Common myeloid progenitor, CD34-positive (primary cell): ENCODE measurements at regions not wholly inside any gene's neighbourhood (a gene's known extent, or its start where the extent isn't known, plus 50 kb on each side); places are given as distances from the start of the nearest gene placed in this dataset.

ENCODE experiments used
- CTCF ChIA-PET: fragments of 350-600 bp; sonication (Branson Sonifier 250); formaldehyde crosslinking; loops from one replicate; lab custom pipeline; 2021; ENCODE audit warnings: antibody characterized with exemption; lab: Charles Lee
- POLR2A ChIA-PET: fragments of 350-600 bp; sonication (Branson Sonifier 250); formaldehyde crosslinking; loops from one replicate; lab custom pipeline; 2021; ENCODE audit warnings: antibody characterized with exemption; lab: Charles Lee
- DNase-seq, 3 donors: peaks; one replicate each; pipeline versions ENCODE4 v3.0.0 to v3.0.0-alpha.2; 2013
- H3K27ac ChIP-seq, 2 experiments: 1 replicate in 1 of 2; 2 replicates in 1 of 2; pipeline ENCODE4 v1.7.0; 2013; ENCODE audit warnings: inconsistent platforms in 2 of 2, low read length in 2 of 2, mild to moderate bottlenecking in 2 of 2, low read depth in 1 of 2, moderate library complexity in 1 of 2; ENCODE audit not compliant: severe bottlenecking in 2 of 2, insufficient read depth in 1 of 2, poor library complexity in 1 of 2
- H3K27me3 ChIP-seq, 5 experiments: replicated peaks in 2 of 5; 1 replicate in 3 of 5; 2 replicates in 2 of 5; pipeline versions ENCODE4 v1.6.1 to v1.7.0; 2013; ENCODE audit warnings: low read length in 4 of 5, mild to moderate bottlenecking in 2 of 5, moderate library complexity in 2 of 5, inconsistent platforms in 1 of 5; ENCODE audit not compliant: insufficient read depth in 5 of 5, control insufficient read depth in 4 of 5
- H3K36me3 ChIP-seq, 4 experiments: 1 replicate in 2 of 4; 2 replicates in 2 of 4; pipeline versions ENCODE4 v1.6.1 to v1.7.0; 2013; ENCODE audit warnings: low read length in 3 of 4, control low read depth in 1 of 4, mild to moderate bottlenecking in 1 of 4; ENCODE audit not compliant: control insufficient read depth in 4 of 4, insufficient read depth in 4 of 4
- H3K4me1 ChIP-seq, 4 experiments: 1 replicate in 3 of 4; 2 replicates in 1 of 4; pipeline versions ENCODE4 v1.6.1 to v1.7.1; 2013; ENCODE audit warnings: low read length in 3 of 4, mild to moderate bottlenecking in 3 of 4, control low read depth in 1 of 4, inconsistent platforms in 1 of 4, moderate library complexity in 1 of 4; ENCODE audit not compliant: control insufficient read depth in 4 of 4, insufficient read depth in 4 of 4; ENCODE audit errors: control extremely low read depth in 1 of 4
- H3K4me3 ChIP-seq, 7 experiments: 1 replicate in 4 of 7; 2 replicates in 3 of 7; pipeline versions ENCODE4 v1.5.1 to v1.7.0; 2013; ENCODE audit warnings: mild to moderate bottlenecking in 7 of 7, low read length in 6 of 7, moderate library complexity in 6 of 7, inconsistent platforms in 2 of 7, low read depth in 2 of 7, control low read depth in 1 of 7; ENCODE audit not compliant: insufficient read depth in 4 of 7, control insufficient read depth in 1 of 7; ENCODE audit errors: extremely low read depth in 1 of 7
- H3K9me3 ChIP-seq, 5 experiments: 1 replicate in 4 of 5; 2 replicates in 1 of 5; pipeline versions ENCODE4 v1.6.1 to v1.7.1; 2013; ENCODE audit warnings: low read length in 4 of 5, mild to moderate bottlenecking in 2 of 5, inconsistent platforms in 1 of 5, low read depth in 1 of 5, moderate library complexity in 1 of 5; ENCODE audit not compliant: control insufficient read depth in 4 of 5, insufficient read depth in 2 of 5; ENCODE audit errors: control extremely low read depth in 1 of 5
- WGBS: methylation state at CpG from one replicate; pipeline ENCODE4 v1.1.5; 2013; ENCODE audit not compliant: insufficient coverage; 5-methylcytosine and 5-hydroxymethylcytosine counted together

DNA sequence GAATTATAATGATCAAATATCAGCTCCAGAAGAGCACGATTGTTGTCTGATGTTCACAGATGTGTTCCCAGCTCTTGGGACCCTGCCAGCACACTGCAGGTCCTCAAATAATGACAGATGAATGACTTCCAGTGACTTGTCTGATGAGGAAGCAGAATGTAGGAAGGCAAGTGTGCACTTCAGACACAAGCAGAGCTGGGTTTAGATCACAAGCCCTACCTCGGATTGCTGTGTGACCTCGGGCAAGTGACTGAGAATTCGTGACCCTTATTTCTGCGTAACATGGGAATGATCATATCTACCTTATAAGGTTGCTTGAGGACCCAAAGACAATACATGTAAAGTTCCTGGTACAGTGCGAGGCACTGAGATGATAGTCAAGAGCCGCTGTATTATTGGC is 182.2 kb downstream of the ABCC12 start:
- Histone ChIP-seq H3K36me3 (no peaks in the 10 kb centered on the region), H3K9me3 (no peaks in the 10 kb centered on the region), H3K27ac (no peak overlapping the region), H3K27me3 (no peaks in the 10 kb centered on the region), H3K4me3 (no peak overlapping the region), H3K4me1 (no peaks in the 10 kb centered on the region)
- ChIA-PET POLR2A (interaction anchor here (0.7 kb wide), 1 partner anchor 912 kb away, joined by 3 read pairs; no protein-coding TSS in a partner anchor), CTCF (no interaction called here)
- no peak for DNase-seq
- WGBS: 100% methylated on average over 7 of the region's 7 CpGs

GRCh38 chr16:47972246-47972985 is 183.4 kb downstream of the ABCC12 start:
- Histone ChIP-seq H3K4me1 (no peaks in the 10 kb centered on the region), H3K9me3 (no peaks in the 10 kb centered on the region), H3K27ac (no peak overlapping the region), H3K36me3 (no peaks in the 10 kb centered on the region), H3K27me3 (no peaks in the 10 kb centered on the region), H3K4me3 (no peak overlapping the region)
- no peak for DNase-seq
- WGBS: 85% methylated on average over 5 of the region's 6 CpGs
- ChIA-PET POLR2A (no interaction called here), CTCF (no interaction called here)

DNA sequence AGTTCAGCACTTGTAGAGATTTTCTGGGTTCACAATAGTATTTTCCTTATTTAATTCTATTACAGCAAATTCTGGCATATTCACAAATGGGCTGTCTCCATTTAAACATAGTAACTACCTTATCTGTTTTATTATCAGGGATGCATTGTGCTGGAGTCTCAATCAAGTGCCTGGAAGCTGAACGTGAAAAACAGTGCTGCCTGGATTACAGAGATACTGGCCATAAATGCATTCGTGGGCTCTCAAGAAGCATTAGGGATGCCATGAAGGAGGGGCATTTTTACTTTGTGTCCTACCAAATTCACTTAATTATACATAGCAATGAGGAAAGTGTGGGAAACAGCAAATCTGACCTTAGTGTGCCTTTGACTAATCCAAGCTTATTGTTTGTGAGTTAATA is 184.6 kb downstream of the ABCC12 start:
- DNase-seq: no peak
- no peaks in the 10 kb centered on the region for H3K27me3 ChIP-seq
- no peaks in the 10 kb centered on the region for H3K9me3 ChIP-seq
- H3K36me3 ChIP-seq: no peaks in the 10 kb centered on the region
- ChIA-PET POLR2A (no interaction called here), CTCF (no interaction called here)
- H3K27ac ChIP-seq: no peak overlapping the region
- no peaks in the 10 kb centered on the region for H3K4me1 ChIP-seq
- H3K4me3 ChIP-seq: no peak overlapping the region
- 71% methylated on average over 1 of the region's 2 CpGs for WGBS

DNA sequence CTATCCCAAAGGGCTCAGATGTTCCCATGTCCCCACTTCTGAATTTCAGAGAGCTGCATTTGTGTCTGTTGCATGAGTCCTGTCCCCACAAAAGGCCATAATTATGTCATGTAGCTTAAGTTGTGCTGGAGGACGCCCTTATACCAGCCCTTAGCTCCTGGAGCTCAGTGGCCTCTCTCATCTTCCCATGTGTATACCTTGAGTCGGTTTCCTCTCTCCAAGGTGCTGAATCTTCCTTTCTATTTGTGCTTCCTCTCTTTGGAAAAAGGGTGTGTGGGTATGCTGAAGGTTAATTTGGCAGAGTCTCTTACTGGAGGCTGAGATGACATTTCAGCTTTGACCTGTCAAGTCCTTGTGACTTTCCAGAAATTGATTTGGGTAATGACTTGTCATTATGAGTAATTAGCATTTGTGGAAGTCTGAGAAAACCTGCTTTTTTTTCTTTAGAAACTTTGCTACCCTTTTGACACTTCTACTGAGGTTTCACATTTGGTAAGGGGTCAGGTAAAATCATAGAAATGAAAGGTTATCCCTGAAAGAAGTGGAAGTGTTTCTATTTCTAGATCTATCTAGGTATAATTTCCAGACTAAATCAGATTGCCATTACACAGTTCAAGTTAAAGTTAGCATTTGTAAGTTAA is 185.4 kb downstream of the ABCC12 start:
- no peaks in the 10 kb centered on the region for H3K27me3 ChIP-seq
- no peaks in the 10 kb centered on the region for H3K36me3 ChIP-seq
- H3K4me3 ChIP-seq: no peak overlapping the region
- WGBS: 11% methylated on average over 2 of the region's 2 CpGs
- no peak for DNase-seq
- ChIA-PET POLR2A (no interaction called here), CTCF (no interaction called here)
- H3K9me3 ChIP-seq: no peaks in the 10 kb centered on the region
- no peak overlapping the region for H3K27ac ChIP-seq
- no peaks in the 10 kb centered on the region for H3K4me1 ChIP-seq

- POLR2A ChIA-PET: no interaction called here
- no peaks in the 10 kb centered on the region for H3K36me3 ChIP-seq
- 67% methylated on average over 1 of the region's 2 CpGs for WGBS
These were observed 188.4 kb downstream of the ABCC12 start for GRCh38 chr16:47967374-47967773.

GRCh38 chr16:47966325-47966724 is 189.5 kb downstream of the ABCC12 start:
- H3K4me1 ChIP-seq: no peaks in the 10 kb centered on the region
- no peak overlapping the region for H3K4me3 ChIP-seq
- DNase-seq: no peak
- H3K9me3 ChIP-seq: no peaks in the 10 kb centered on the region
- 90% methylated on average over 4 of the region's 4 CpGs for WGBS
- ChIA-PET CTCF (no interaction called here), POLR2A (no interaction called here)
- H3K27me3 ChIP-seq: no peaks in the 10 kb centered on the region
- H3K27ac ChIP-seq: no peak overlapping the region
- H3K36me3 ChIP-seq: no peaks in the 10 kb centered on the region

More at GRCh38 chr16:47967374-47967773, 188.4 kb downstream of the ABCC12 start:
- Histone ChIP-seq H3K27me3 (no peaks in the 10 kb centered on the region), H3K9me3 (no peaks in the 10 kb centered on the region), H3K4me1 (no peaks in the 10 kb centered on the region), H3K4me3 (no peak overlapping the region), H3K27ac (no peak overlapping the region)
- CTCF ChIA-PET: interaction anchor here (0.6 kb wide), 1 partner anchor 1440 kb away, joined by 4 read pairs; no protein-coding TSS in a partner anchor
- no peak for DNase-seq

GRCh38 chr16:47965439-47965838 is 190.4 kb downstream of the ABCC12 start:
- CTCF ChIA-PET: no interaction called here
- DNase-seq: no peak
- no peaks in the 10 kb centered on the region for H3K27me3 ChIP-seq
- WGBS: no CpG with 5 or more reads among the region's 2 CpGs
- no peaks in the 10 kb centered on the region for H3K36me3 ChIP-seq
- H3K9me3 ChIP-seq: no peaks in the 10 kb centered on the region
- no peak overlapping the region for H3K27ac ChIP-seq
- H3K4me1 ChIP-seq: no peaks in the 10 kb centered on the region
- POLR2A ChIA-PET: no interaction called here
- H3K4me3 ChIP-seq: no peak overlapping the region
